K562 (cell line): ENCODE measurements at regions not wholly inside any gene's neighbourhood (a gene's known extent, or its start where the extent isn't known, plus 50 kb on each side); places are given as distances from the start of the nearest gene placed in this dataset.

Experiments
- MAFK ChIP-seq: IDR thresholded peaks from 2 replicates; pipeline ENCODE4 v1.6.1; 2011; ENCODE audit warnings: low read length, improper control_type of control experiment
- NFIC ChIP-seq: fragments of 450-650 bp; IDR thresholded peaks from 2 replicates; pipeline ENCODE4 v1.6.1; 2017; ENCODE audit warnings: mild to moderate bottlenecking, inconsistent platforms
- POLR2AphosphoS5 ChIP-seq: IDR thresholded peaks from 2 replicates; pipeline ENCODE4 v1.6.1; 2011; ENCODE audit warnings: mild to moderate bottlenecking, low read depth, low read length, moderate library complexity; ENCODE audit not compliant: control insufficient read depth, insufficient read depth
- ZNF57 ChIP-seq: fragments of 450-650 bp; formaldehyde crosslinking; IDR thresholded peaks from 2 replicates; pipeline ENCODE4 v1.4.0; 2020; ENCODE audit warnings: mild to moderate bottlenecking, moderate library complexity

GRCh38 chr5:3996707-3997336 lies 401.2 kb downstream of the IRX1 start:
- TF ChIP-seq POLR2AphosphoS5, result no peak
- TF ChIP-seq MAFK, result no peak
- no peak for TF ChIP-seq NFIC
- no peak for TF ChIP-seq ZNF57 (CRISPR knock-in tag)
